Duodenal mucosa (tissue), 2 donors: ENCODE measurements at regions not wholly inside any gene's neighbourhood (a gene's known extent, or its start where the extent isn't known, plus 50 kb on each side); places are given as distances from the start of the nearest gene placed in this dataset.

Experiments used
- H3K27ac ChIP-seq: one replicate; pipeline ENCODE4 v1.7.0; 2013; ENCODE audit warnings: low read depth, low read length
- H3K27me3 ChIP-seq, 2 donors: one replicate each; pipeline ENCODE4 v1.7.0; 2013; ENCODE audit warnings: low read length in 2 of 2, control low read depth in 1 of 2; ENCODE audit not compliant: insufficient read depth in 2 of 2, control insufficient read depth in 1 of 2
- H3K36me3 ChIP-seq, 2 donors: one replicate each; pipeline ENCODE4 v1.7.0; 2013; ENCODE audit warnings: low read length in 2 of 2, control low read depth in 1 of 2; ENCODE audit not compliant: insufficient read depth in 2 of 2, control insufficient read depth in 1 of 2
- H3K4me1 ChIP-seq, 2 donors: one replicate each; pipeline ENCODE4 v1.7.0; 2013; ENCODE audit warnings: low read length in 2 of 2, control low read depth in 1 of 2; ENCODE audit not compliant: insufficient read depth in 2 of 2, control insufficient read depth in 1 of 2
- H3K4me3 ChIP-seq, 2 donors: one replicate each; pipeline ENCODE4 v1.7.0; 2013; ENCODE audit warnings: low read length in 2 of 2, low read depth in 1 of 2
- H3K9ac ChIP-seq, 2 donors: one replicate each; pipeline ENCODE4 v1.7.0; 2013; ENCODE audit warnings: low read length in 2 of 2, low read depth in 1 of 2
- H3K9me3 ChIP-seq, 2 donors: one replicate each; pipeline ENCODE4 v1.7.0; 2013; ENCODE audit warnings: low read length in 2 of 2, control low read depth in 1 of 2; ENCODE audit not compliant: control insufficient read depth in 1 of 2

- Histone ChIP-seq H3K4me3 (no peak overlapping the region), H3K27me3 (no peaks in the 10 kb centered on the region), H3K9me3 (peaks cover 18% of the 10 kb centered on the region in 2 donors), H3K27ac (no peak overlapping the region), H3K9ac (no peak overlapping the region), H3K4me1 (no peaks in the 10 kb centered on the region), H3K36me3 (no peaks in the 10 kb centered on the region)
These were observed 246.7 kb upstream of the B3GALT2 start for GRCh38 chr1:193432979-193433587.

- H3K9me3 ChIP-seq, result peaks cover 18% of the 10 kb centered on the region in 2 donors
- no peaks in the 10 kb centered on the region for H3K27me3 ChIP-seq
- no peak overlapping the region for H3K9ac ChIP-seq
- no peak overlapping the region for H3K27ac ChIP-seq
- H3K4me3 ChIP-seq, result no peak overlapping the region
- H3K36me3 ChIP-seq, result no peaks in the 10 kb centered on the region
- peaks cover 0 to 4% of the 10 kb centered on the region in 2 donors for H3K4me1 ChIP-seq
These were observed 245.0 kb upstream of the B3GALT2 start for GRCh38 chr1:193431265-193431977.

- H3K9me3 ChIP-seq, result peaks cover 2 to 4% of the 10 kb centered on the region in 2 donors
- H3K27me3 ChIP-seq, result no peaks in the 10 kb centered on the region
- peaks cover 0 to 4% of the 10 kb centered on the region in 2 donors for H3K4me1 ChIP-seq
- H3K4me3 ChIP-seq, result no peak overlapping the region
- no peak overlapping the region for H3K9ac ChIP-seq
- H3K27ac ChIP-seq, result no peak overlapping the region
- no peaks in the 10 kb centered on the region for H3K36me3 ChIP-seq
These were observed 241.1 kb upstream of the B3GALT2 start for GRCh38 chr1:193427524-193427923.

- Histone ChIP-seq H3K4me3 (no peak overlapping the region), H3K36me3 (no peaks in the 10 kb centered on the region), H3K27me3 (no peaks in the 10 kb centered on the region), H3K4me1 (peaks cover 0 to 4% of the 10 kb centered on the region in 2 donors), H3K27ac (no peak overlapping the region), H3K9ac (no peak overlapping the region), H3K9me3 (no peaks in the 10 kb centered on the region)
These were observed 239.6 kb upstream of the B3GALT2 start for GRCh38 chr1:193426061-193426460.

- H3K27me3 ChIP-seq, result no peaks in the 10 kb centered on the region
- peaks cover 0 to 10% of the 10 kb centered on the region in 2 donors for H3K4me1 ChIP-seq
- H3K9ac ChIP-seq, result no peak overlapping the region
- no peaks in the 10 kb centered on the region for H3K36me3 ChIP-seq
- no peaks in the 10 kb centered on the region for H3K9me3 ChIP-seq
- H3K4me3 ChIP-seq, result no peak overlapping the region
- no peak overlapping the region for H3K27ac ChIP-seq
These were observed 235.1 kb upstream of the B3GALT2 start for GRCh38 chr1:193421487-193421886.

- Histone ChIP-seq H3K4me1 (peaks cover 0 to 10% of the 10 kb centered on the region in 2 donors), H3K4me3 (no peak overlapping the region), H3K27ac (no peak overlapping the region)
These were observed 232.9 kb upstream of the B3GALT2 start for GRCh38 chr1:193419295-193419694.

GRCh38 chr1:193418745-193419058 is 232.3 kb upstream of the B3GALT2 start:
- H3K4me3 ChIP-seq, result peak overlapping the region; percentile 21 to 50
- no peaks in the 10 kb centered on the region for H3K27me3 ChIP-seq
- peaks cover 0 to 10% of the 10 kb centered on the region in 2 donors for H3K4me1 ChIP-seq
- H3K27ac ChIP-seq, result no peak overlapping the region
- no peaks in the 10 kb centered on the region for H3K9me3 ChIP-seq
- H3K9ac ChIP-seq, result peak overlapping the region in 1 of 2 donors; percentile 54
- H3K36me3 ChIP-seq, result no peaks in the 10 kb centered on the region

More at GRCh38 chr1:193419295-193419694, 232.9 kb upstream of the B3GALT2 start:
- Histone ChIP-seq H3K9me3 (no peaks in the 10 kb centered on the region), H3K27me3 (no peaks in the 10 kb centered on the region), H3K9ac (no peak overlapping the region), H3K36me3 (no peaks in the 10 kb centered on the region)

- Histone ChIP-seq H3K36me3 (no peaks in the 10 kb centered on the region), H3K9ac (peak overlapping the region; percentile 12 to 54), H3K4me3 (peak overlapping the region; percentile 21 to 50)
These were observed 231.7 kb upstream of the B3GALT2 start for GRCh38 chr1:193417945-193418744.

GRCh38 chr1:193417403-193417802 is 231.0 kb upstream of the B3GALT2 start:
- Histone ChIP-seq H3K9ac (no peak overlapping the region), H3K27me3 (no peaks in the 10 kb centered on the region), H3K36me3 (no peaks in the 10 kb centered on the region), H3K4me3 (no peak overlapping the region), H3K4me1 (peaks cover 0 to 10% of the 10 kb centered on the region in 2 donors), H3K27ac (no peak overlapping the region), H3K9me3 (no peaks in the 10 kb centered on the region)

More at GRCh38 chr1:193417945-193418744, 231.7 kb upstream of the B3GALT2 start:
- Histone ChIP-seq H3K4me1 (peaks cover 0 to 10% of the 10 kb centered on the region in 2 donors), H3K27ac (no peak overlapping the region), H3K27me3 (no peaks in the 10 kb centered on the region), H3K9me3 (no peaks in the 10 kb centered on the region)
